ENCODE measurements at regions not wholly inside any gene's neighbourhood (a gene's known extent, or its start where the extent isn't known, plus 50 kb on each side); places are given as distances from the start of the nearest gene placed in this dataset.

DNA sequence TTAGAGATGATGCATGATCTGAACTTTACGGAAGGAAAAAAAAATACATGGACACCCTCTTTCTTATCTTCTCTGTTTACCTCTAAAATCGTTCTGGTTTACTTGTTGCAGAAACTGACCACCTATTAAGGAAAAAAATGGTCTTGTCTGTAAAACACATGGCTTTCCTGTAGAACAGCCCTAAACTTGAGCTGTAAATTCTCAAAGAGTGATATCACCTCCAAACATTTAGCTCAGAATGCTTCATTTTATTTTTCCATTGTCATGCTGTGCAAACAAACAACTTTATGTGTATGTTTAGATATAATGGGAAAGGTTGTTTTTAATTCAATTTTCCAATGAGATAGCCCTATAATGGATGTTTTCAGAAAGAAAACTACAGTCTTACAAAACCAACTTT lies 237.4 kb upstream of the NR2F2 start:
- TF ChIP-seq EZH2 (IDR thresholded peaks at IDR 0.05; ENCODE audit: borderline replicate concordance, low read depth, low read length, severe bottlenecking), result no peak
- TF ChIP-seq, protein P1, sequence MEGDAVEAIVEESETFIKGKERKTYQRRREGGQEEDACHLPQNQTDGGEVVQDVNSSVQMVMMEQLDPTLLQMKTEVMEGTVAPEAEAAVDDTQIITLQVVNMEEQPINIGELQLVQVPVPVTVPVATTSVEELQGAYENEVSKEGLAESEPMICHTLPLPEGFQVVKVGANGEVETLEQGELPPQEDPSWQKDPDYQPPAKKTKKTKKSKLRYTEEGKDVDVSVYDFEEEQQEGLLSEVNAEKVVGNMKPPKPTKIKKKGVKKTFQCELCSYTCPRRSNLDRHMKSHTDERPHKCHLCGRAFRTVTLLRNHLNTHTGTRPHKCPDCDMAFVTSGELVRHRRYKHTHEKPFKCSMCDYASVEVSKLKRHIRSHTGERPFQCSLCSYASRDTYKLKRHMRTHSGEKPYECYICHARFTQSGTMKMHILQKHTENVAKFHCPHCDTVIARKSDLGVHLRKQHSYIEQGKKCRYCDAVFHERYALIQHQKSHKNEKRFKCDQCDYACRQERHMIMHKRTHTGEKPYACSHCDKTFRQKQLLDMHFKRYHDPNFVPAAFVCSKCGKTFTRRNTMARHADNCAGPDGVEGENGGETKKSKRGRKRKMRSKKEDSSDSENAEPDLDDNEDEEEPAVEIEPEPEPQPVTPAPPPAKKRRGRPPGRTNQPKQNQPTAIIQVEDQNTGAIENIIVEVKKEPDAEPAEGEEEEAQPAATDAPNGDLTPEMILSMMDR (IDR thresholded peaks at IDR 0.05; ENCODE audit: borderline replicate concordance, extremely low read depth, low read length, poor library complexity, severe bottlenecking), result no peak
